Ureter (tissue), 1 donor: ENCODE measurements at regions not wholly inside any gene's neighbourhood (a gene's known extent, or its start where the extent isn't known, plus 50 kb on each side); places are given as distances from the start of the nearest gene placed in this dataset.
A peak's percentile ranks its signal among the peaks of the same experiment; 100 is the strongest.
"Not testable (repeated sequence)": the region's sequence is repeated elsewhere in the genome, so short reads cannot be mapped to it uniquely, and the experiment has no call there.

ENCODE experiments used
- DNase-seq: peaks from one replicate; pipeline ENCODE4 v3.0.0-alpha.2; 2020; ENCODE audit warnings: low spot score
- donor health status: DM: yes; HTN: yes; CAD: no.

- DNase-seq: not testable (repeated sequence)
These were observed 953.9 kb downstream of the TMEM121 start for GRCh38 chr14:106480287-106480686.

GRCh38 chr14:106482213-106482612 is 955.8 kb downstream of the TMEM121 start:
- not testable (repeated sequence) for DNase-seq

GRCh38 chr14:106487600-106487999 is 961.2 kb downstream of the TMEM121 start:
- no peak for DNase-seq

GRCh38 chr14:106488291-106488690 is 961.9 kb downstream of the TMEM121 start:
- no peak for DNase-seq

GRCh38 chr14:106489112-106489881 is 962.9 kb downstream of the TMEM121 start:
- no peak for DNase-seq

GRCh38 chr14:106490442-106490841 is 964.1 kb downstream of the TMEM121 start:
- no peak for DNase-seq

- no peak for DNase-seq
These were observed 965.5 kb downstream of the TMEM121 start for GRCh38 chr14:106491851-106492250.

GRCh38 chr14:106493962-106494823 is 967.8 kb downstream of the TMEM121 start:
- no peak for DNase-seq

- no peak for DNase-seq
These were observed 974.2 kb downstream of the TMEM121 start for GRCh38 chr14:106500571-106500970.

- DNase-seq: no peak
These were observed 975.5 kb downstream of the TMEM121 start for GRCh38 chr14:106501898-106502297.

- DNase-seq: no peak
These were observed 979.0 kb downstream of the TMEM121 start for GRCh38 chr14:106505366-106505765.

- no peak for DNase-seq
These were observed 980.5 kb downstream of the TMEM121 start for GRCh38 chr14:106506881-106507305.

- no peak for DNase-seq
These were observed 981.0 kb downstream of the TMEM121 start for GRCh38 chr14:106507354-106507753.

- no peak for DNase-seq
These were observed 981.8 kb downstream of the TMEM121 start for GRCh38 chr14:106508216-106508615.

GRCh38 chr14:106509176-106509575 is 982.8 kb downstream of the TMEM121 start:
- no peak for DNase-seq

GRCh38 chr14:106509807-106510206 is 983.4 kb downstream of the TMEM121 start:
- DNase-seq: no peak

- no peak for DNase-seq
These were observed 984.8 kb downstream of the TMEM121 start for GRCh38 chr14:106511006-106511799.

- no peak for DNase-seq
These were observed 985.4 kb downstream of the TMEM121 start for GRCh38 chr14:106511800-106512198.

GRCh38 chr14:106513302-106513701 is 986.9 kb downstream of the TMEM121 start:
- DNase-seq: no peak

GRCh38 chr14:106518054-106518943 is 991.9 kb downstream of the TMEM121 start:
- peak; percentile 60 for DNase-seq

GRCh38 chr14:106522118-106522517 is 995.7 kb downstream of the TMEM121 start:
- DNase-seq: not testable (repeated sequence)
